LNCaP clone FGC (cell line): ENCODE measurements at regions not wholly inside any gene's neighbourhood (a gene's known extent, or its start where the extent isn't known, plus 50 kb on each side); places are given as distances from the start of the nearest gene placed in this dataset.

ENCODE experiments used
- DNase-seq: peaks from one replicate; pipeline ENCODE4 v3.0.0-alpha.2; 2011; ENCODE audit warnings: low read depth
- H3K4me3 ChIP-seq: 2 replicates; pipeline ENCODE4 v1.5.1; 2011; ENCODE audit warnings: mild to moderate bottlenecking, low read depth, low read length, control low read depth
- TF ChIP-seq, protein P1 (sequence below): IDR thresholded peaks from 2 replicates; pipeline ENCODE4 v1.5.1; 2012; ENCODE audit warnings: mild to moderate bottlenecking; ENCODE audit not compliant: control insufficient read depth, insufficient read depth; ENCODE audit errors: extremely low read depth

DNA sequence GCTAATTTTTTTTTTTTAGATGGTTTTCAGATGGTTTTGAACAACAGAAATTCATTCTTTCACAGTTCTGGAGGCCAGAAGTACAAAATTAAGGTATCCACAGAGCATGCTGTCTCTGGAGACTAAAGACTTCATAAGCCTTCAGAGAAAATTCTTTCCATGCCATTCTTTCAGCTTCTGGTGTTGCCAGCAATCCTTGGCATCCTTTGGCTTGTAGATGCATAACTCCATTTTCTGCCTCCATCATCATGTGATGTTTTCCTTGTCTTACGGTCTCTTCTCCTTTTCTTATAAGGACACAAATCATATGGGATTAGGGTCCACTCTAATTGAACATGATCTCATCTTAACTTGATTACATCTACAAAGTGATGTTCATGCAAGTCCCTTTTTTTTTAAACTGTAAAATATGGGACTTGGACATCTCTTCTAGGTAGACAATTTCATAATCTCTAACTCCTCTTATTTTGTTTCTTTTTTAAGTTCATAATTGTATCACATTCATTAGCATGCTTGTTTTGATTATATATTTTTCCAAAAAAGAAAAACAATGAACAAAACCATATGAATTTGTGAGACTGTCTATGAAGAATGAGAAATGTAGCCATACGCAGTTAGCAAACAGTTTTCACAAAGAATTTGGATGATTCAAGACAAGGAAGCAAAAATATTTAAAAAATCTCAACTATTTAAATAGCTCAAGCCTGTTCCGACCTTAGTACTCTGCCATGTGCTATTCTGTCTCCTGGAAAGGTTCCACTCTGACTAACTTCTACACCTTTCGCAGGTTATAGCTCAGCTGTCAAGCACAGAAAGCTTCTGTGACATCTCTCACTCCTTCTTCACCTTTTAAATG lies 53.1 kb upstream of the GIMD1 start:
- H3K4me3 ChIP-seq = no peak overlapping the region
- DNase-seq = no peak
- TF ChIP-seq, protein P1, sequence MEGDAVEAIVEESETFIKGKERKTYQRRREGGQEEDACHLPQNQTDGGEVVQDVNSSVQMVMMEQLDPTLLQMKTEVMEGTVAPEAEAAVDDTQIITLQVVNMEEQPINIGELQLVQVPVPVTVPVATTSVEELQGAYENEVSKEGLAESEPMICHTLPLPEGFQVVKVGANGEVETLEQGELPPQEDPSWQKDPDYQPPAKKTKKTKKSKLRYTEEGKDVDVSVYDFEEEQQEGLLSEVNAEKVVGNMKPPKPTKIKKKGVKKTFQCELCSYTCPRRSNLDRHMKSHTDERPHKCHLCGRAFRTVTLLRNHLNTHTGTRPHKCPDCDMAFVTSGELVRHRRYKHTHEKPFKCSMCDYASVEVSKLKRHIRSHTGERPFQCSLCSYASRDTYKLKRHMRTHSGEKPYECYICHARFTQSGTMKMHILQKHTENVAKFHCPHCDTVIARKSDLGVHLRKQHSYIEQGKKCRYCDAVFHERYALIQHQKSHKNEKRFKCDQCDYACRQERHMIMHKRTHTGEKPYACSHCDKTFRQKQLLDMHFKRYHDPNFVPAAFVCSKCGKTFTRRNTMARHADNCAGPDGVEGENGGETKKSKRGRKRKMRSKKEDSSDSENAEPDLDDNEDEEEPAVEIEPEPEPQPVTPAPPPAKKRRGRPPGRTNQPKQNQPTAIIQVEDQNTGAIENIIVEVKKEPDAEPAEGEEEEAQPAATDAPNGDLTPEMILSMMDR = no peak

DNA sequence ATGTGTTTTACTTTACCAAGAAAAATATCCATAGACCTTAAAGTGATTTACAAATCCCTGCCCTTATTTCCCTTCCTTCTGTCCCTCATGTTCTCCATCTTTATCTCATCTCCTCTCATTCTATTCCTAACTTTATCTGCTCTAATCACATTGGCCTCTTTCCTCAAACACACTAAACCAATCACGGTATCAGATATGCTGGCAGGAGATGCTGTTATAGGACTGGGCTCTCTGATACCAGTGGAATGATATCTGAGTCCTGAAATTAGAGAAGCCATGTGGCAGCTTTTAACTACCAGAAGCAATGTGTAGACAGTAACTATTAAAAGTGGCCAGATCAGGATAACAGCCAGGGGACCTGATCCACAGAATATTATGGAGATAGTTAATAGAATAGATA lies 49.9 kb upstream of the GIMD1 start:
- DNase-seq = no peak
- H3K4me3 ChIP-seq = no peak overlapping the region

More for the DNA sequence above, 49.9 kb upstream of the GIMD1 start:
- TF ChIP-seq, protein P1 = no peak
